ENCODE measurements at regions not wholly inside any gene's neighbourhood (a gene's known extent, or its start where the extent isn't known, plus 50 kb on each side); places are given as distances from the start of the nearest gene placed in this dataset.

GRCh38 chr9:4921449-4921848 lies 63.6 kb upstream of the JAK2 start:
- DNase-seq: no peak
- Histone ChIP-seq H3K27me3 (replicated peaks; ENCODE audit: insufficient read depth, low read length) (no peaks in the 10 kb centered on the region), H4K20me1 (ENCODE audit: insufficient read depth, low read length) (no peaks in the 10 kb centered on the region), H2AFZ (ENCODE audit: low read length) (no peak overlapping the region), H3K4me1 (ENCODE audit: low read length) (peaks cover 12% of the 10 kb centered on the region; the same call in 1 of the 2 replicates), H3K4me2 (ENCODE audit: low read depth, low read length) (no peak overlapping the region), H3K9ac (ENCODE audit: low read length) (no peak overlapping the region), H3F3A (ENCODE audit: insufficient read depth, low read length) (no peaks in the 10 kb centered on the region), H3K9me3 (replicated peaks; ENCODE audit: insufficient read depth, low read length) (no peaks in the 10 kb centered on the region), H3K79me2 (ENCODE audit: low read length) (no peaks in the 10 kb centered on the region), H3K9me2 (replicated peaks; ENCODE audit: insufficient read depth, low read length) (no peaks in the 10 kb centered on the region), H3K27ac (ENCODE audit: low read length) (no peak overlapping the region), H3K4me3 (ENCODE audit: low read length) (no peak overlapping the region), H3K36me3 (replicated peaks; ENCODE audit: insufficient read depth, low read length) (no peaks in the 10 kb centered on the region)
- TF ChIP-seq EZH2 (optimal IDR thresholded peaks at IDR 0.05; ENCODE audit: low read depth, low read length): no peak
- no peak for TF ChIP-seq EZH2phosphoT487 (IDR thresholded peaks at IDR 0.05; ENCODE audit: low read length)
- no peak for TF ChIP-seq CTCF (IDR thresholded peaks at IDR 0.05; ENCODE audit: low read length)

- H3F3A ChIP-seq (ENCODE audit: insufficient read depth, low read length): no peaks in the 10 kb centered on the region
- peaks cover 12% of the 10 kb centered on the region; the same call in 1 of the 2 replicates for H3K4me1 ChIP-seq (ENCODE audit: low read length)
- H3K27ac ChIP-seq (ENCODE audit: low read length): no peak overlapping the region
These were observed 63.0 kb upstream of the JAK2 start for GRCh38 chr9:4922101-4922500.

GRCh38 chr9:4922730-4923129 lies 62.3 kb upstream of the JAK2 start:
- Histone ChIP-seq H4K20me1 (ENCODE audit: insufficient read depth, low read length) (no peaks in the 10 kb centered on the region), H3K9me3 (replicated peaks; ENCODE audit: insufficient read depth, low read length) (no peaks in the 10 kb centered on the region), H3K36me3 (replicated peaks; ENCODE audit: insufficient read depth, low read length) (no peaks in the 10 kb centered on the region), H3K27me3 (replicated peaks; ENCODE audit: insufficient read depth, low read length) (no peaks in the 10 kb centered on the region), H3K4me1 (ENCODE audit: low read length) (peaks cover 12% of the 10 kb centered on the region; the same call in 1 of the 2 replicates), H2AFZ (ENCODE audit: low read length) (no peak overlapping the region), H3K79me2 (ENCODE audit: low read length) (no peaks in the 10 kb centered on the region), H3K9me2 (replicated peaks; ENCODE audit: insufficient read depth, low read length) (no peaks in the 10 kb centered on the region), H3K27ac (ENCODE audit: low read length) (no peak overlapping the region), H3K4me2 (ENCODE audit: low read depth, low read length) (no peak overlapping the region), H3K4me3 (ENCODE audit: low read length) (no peak overlapping the region), H3F3A (ENCODE audit: insufficient read depth, low read length) (no peaks in the 10 kb centered on the region), H3K9ac (ENCODE audit: low read length) (no peak overlapping the region)
- no peak for DNase-seq
- TF ChIP-seq EZH2 (optimal IDR thresholded peaks at IDR 0.05; ENCODE audit: low read depth, low read length): no peak
- no peak for TF ChIP-seq EZH2phosphoT487 (IDR thresholded peaks at IDR 0.05; ENCODE audit: low read length)
- TF ChIP-seq CTCF (IDR thresholded peaks at IDR 0.05; ENCODE audit: low read length): no peak

More at GRCh38 chr9:4922101-4922500, 63.0 kb upstream of the JAK2 start:
- Histone ChIP-seq H3K9ac (ENCODE audit: low read length) (no peak overlapping the region), H3K9me3 (replicated peaks; ENCODE audit: insufficient read depth, low read length) (no peaks in the 10 kb centered on the region), H4K20me1 (ENCODE audit: insufficient read depth, low read length) (no peaks in the 10 kb centered on the region), H3K36me3 (replicated peaks; ENCODE audit: insufficient read depth, low read length) (no peaks in the 10 kb centered on the region), H3K4me3 (ENCODE audit: low read length) (no peak overlapping the region), H3K4me2 (ENCODE audit: low read depth, low read length) (no peak overlapping the region), H2AFZ (ENCODE audit: low read length) (no peak overlapping the region), H3K9me2 (replicated peaks; ENCODE audit: insufficient read depth, low read length) (no peaks in the 10 kb centered on the region), H3K79me2 (ENCODE audit: low read length) (no peaks in the 10 kb centered on the region), H3K27me3 (replicated peaks; ENCODE audit: insufficient read depth, low read length) (no peaks in the 10 kb centered on the region)
- no peak for TF ChIP-seq EZH2phosphoT487 (IDR thresholded peaks at IDR 0.05; ENCODE audit: low read length)
- TF ChIP-seq CTCF (IDR thresholded peaks at IDR 0.05; ENCODE audit: low read length): no peak
- no peak for TF ChIP-seq EZH2 (optimal IDR thresholded peaks at IDR 0.05; ENCODE audit: low read depth, low read length)
- DNase-seq: no peak
